ENCODE measurements at regions not wholly inside any gene's neighbourhood (a gene's known extent, or its start where the extent isn't known, plus 50 kb on each side); places are given as distances from the start of the nearest gene placed in this dataset.

- dilution Hi-C loops (cut with MboI; ENCODE audit: extremely low pct_ligation_motif_present, low sequenced_read_pairs): no loop called here
- H3K9me1 ChIP-seq (ENCODE audit: control insufficient read depth, extremely low read depth, insufficient read depth, low read length): no peaks in the 10 kb centered on the region
- TF ChIP-seq EZH2 (IDR thresholded peaks at IDR 0.05; ENCODE audit: low read length) (no peak), CTCF (optimal IDR thresholded peaks at IDR 0.05 in 1 of 3, IDR thresholded peaks at IDR 0.05 in 1 of 3, conservative IDR thresholded peaks at IDR 0.05 in 1 of 3; ENCODE audit: extremely low read depth in 1 of 3, insufficient read depth in 2 of 3, low read length in 3 of 3) (no peak)
- FAIRE-seq (peak; percentile 96), DNase-seq (ENCODE audit: low read depth, low spot score) (peak; percentile 96)
- H3K4me1 ChIP-seq (ENCODE audit: control insufficient read depth, extremely low read depth, insufficient read depth, low read length): peaks cover 22% of the 10 kb centered on the region
- H3K27me3 ChIP-seq (ENCODE audit: control insufficient read depth, extremely low read depth, insufficient read depth, low read length): no peaks in the 10 kb centered on the region
- H3K9me3 ChIP-seq (ENCODE audit: control insufficient read depth, low read depth, low read length): no peaks in the 10 kb centered on the region
- no peaks in the 10 kb centered on the region for H3K79me2 ChIP-seq (ENCODE audit: control insufficient read depth, insufficient read depth, low read length)
- H3K4me3 ChIP-seq (ENCODE audit: control insufficient read depth in 2 of 3, extremely low read depth in 1 of 3, insufficient read depth in 2 of 3, low read depth in 1 of 3, low read length in 3 of 3): no peak overlapping the region
- no peaks in the 10 kb centered on the region for H3K36me3 ChIP-seq (ENCODE audit: control insufficient read depth in 2 of 2, extremely low read depth in 1 of 2, insufficient read depth in 2 of 2, low read length in 2 of 2)
- peak overlapping the region; percentile 59 for H3K4me2 ChIP-seq (ENCODE audit: control insufficient read depth, extremely low read depth, insufficient read depth, low read depth, low read length)
- peak overlapping the region; percentile 4 for H2AFZ ChIP-seq (ENCODE audit: control insufficient read depth, low read length)
- H4K20me1 ChIP-seq (ENCODE audit: control insufficient read depth, extremely low read depth, insufficient read depth, low read length): no peaks in the 10 kb centered on the region
- H3K9ac ChIP-seq (ENCODE audit: control insufficient read depth, extremely low read depth, insufficient read depth, low read length): peak overlapping the region; percentile 26
- H3K27ac ChIP-seq (ENCODE audit: control insufficient read depth, insufficient read depth, low read length): peak overlapping the region; percentile 79
Measured at GRCh38 chr2:209368914-209369313, 54.9 kb upstream of the MAP2 start.

DNA sequence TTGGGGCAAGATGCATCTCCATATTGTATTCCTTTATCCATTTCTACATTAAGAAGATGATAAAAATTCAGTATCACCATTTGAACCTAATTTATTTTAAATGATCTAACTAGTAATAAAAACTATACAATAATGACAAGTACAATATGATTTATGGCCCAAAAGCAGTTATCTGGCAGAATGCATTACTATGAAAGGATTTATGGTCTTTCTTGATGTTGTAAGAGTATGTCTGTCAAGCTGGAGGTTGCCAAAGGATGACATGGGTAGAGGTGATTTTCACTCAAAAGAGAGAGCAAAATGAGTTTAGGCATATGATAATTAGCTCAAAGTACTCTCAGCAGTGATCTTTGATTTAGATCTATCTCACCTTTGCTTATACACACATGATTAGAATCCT lies 54.2 kb upstream of the MAP2 start:
- H3K4me2 ChIP-seq (ENCODE audit: control insufficient read depth, extremely low read depth, insufficient read depth, low read depth, low read length): peak overlapping the region; percentile 59
- no peak overlapping the region for H3K4me3 ChIP-seq (ENCODE audit: control insufficient read depth in 2 of 3, extremely low read depth in 1 of 3, insufficient read depth in 2 of 3, low read depth in 1 of 3, low read length in 3 of 3)
- no peaks in the 10 kb centered on the region for H3K36me3 ChIP-seq (ENCODE audit: control insufficient read depth in 2 of 2, extremely low read depth in 1 of 2, insufficient read depth in 2 of 2, low read length in 2 of 2)
- H3K9ac ChIP-seq (ENCODE audit: control insufficient read depth, extremely low read depth, insufficient read depth, low read length): peak overlapping the region; percentile 26
- H3K9me3 ChIP-seq (ENCODE audit: control insufficient read depth, low read depth, low read length): no peaks in the 10 kb centered on the region
- H3K27me3 ChIP-seq (ENCODE audit: control insufficient read depth, extremely low read depth, insufficient read depth, low read length): no peaks in the 10 kb centered on the region
- no peak for DNase-seq (ENCODE audit: low read depth, low spot score)
- peak overlapping the region; percentile 79 for H3K27ac ChIP-seq (ENCODE audit: control insufficient read depth, insufficient read depth, low read length)
- H3K4me1 ChIP-seq (ENCODE audit: control insufficient read depth, extremely low read depth, insufficient read depth, low read length): peaks cover 22% of the 10 kb centered on the region
- no peak for FAIRE-seq
- no peaks in the 10 kb centered on the region for H4K20me1 ChIP-seq (ENCODE audit: control insufficient read depth, extremely low read depth, insufficient read depth, low read length)
- dilution Hi-C loops (cut with MboI; ENCODE audit: extremely low pct_ligation_motif_present, low sequenced_read_pairs): no loop called here
- no peaks in the 10 kb centered on the region for H3K9me1 ChIP-seq (ENCODE audit: control insufficient read depth, extremely low read depth, insufficient read depth, low read length)
- TF ChIP-seq EZH2 (IDR thresholded peaks at IDR 0.05; ENCODE audit: low read length) (no peak), CTCF (optimal IDR thresholded peaks at IDR 0.05 in 1 of 3, IDR thresholded peaks at IDR 0.05 in 1 of 3, conservative IDR thresholded peaks at IDR 0.05 in 1 of 3; ENCODE audit: extremely low read depth in 1 of 3, insufficient read depth in 2 of 3, low read length in 3 of 3) (no peak)
- no peaks in the 10 kb centered on the region for H3K79me2 ChIP-seq (ENCODE audit: control insufficient read depth, insufficient read depth, low read length)
- H2AFZ ChIP-seq (ENCODE audit: control insufficient read depth, low read length): peak overlapping the region; percentile 16

Data from keratinocyte (primary cell).